ENCODE measurements at regions not wholly inside any gene's neighbourhood (a gene's known extent, or its start where the extent isn't known, plus 50 kb on each side); places are given as distances from the start of the nearest gene placed in this dataset.

DNA sequence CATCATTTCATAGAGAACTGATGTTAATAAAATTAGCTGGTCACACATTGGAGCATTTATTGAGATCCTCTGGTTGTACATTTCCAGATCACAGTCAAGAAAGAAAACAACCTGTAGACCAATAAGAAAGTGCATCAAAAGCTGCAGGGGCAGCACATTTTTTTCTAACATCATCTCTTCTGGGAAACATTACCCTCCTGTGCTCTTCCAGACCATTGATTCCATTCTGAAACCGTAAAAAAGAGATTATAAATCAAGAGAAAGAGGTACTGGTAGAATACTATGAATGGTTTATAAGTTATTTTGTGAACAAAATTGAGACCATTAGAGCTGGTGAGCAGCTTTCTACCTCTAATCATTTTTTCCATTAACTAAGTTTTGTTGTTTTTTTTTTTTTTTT, 1548.2 kb upstream of the CELF4 start:
- H3K79me2 ChIP-seq (ENCODE audit: control insufficient read depth, low read length): no peaks in the 10 kb centered on the region
- no peak overlapping the region for H3K27ac ChIP-seq (ENCODE audit: low read depth, low read length)
- H3K4me3 ChIP-seq (ENCODE audit: low read length): no peak overlapping the region
- H3K36me3 ChIP-seq (ENCODE audit: control insufficient read depth, low read length): no peaks in the 10 kb centered on the region
- no peaks in the 10 kb centered on the region for H3K4me1 ChIP-seq (ENCODE audit: control insufficient read depth, low read length)
- no peaks in the 10 kb centered on the region for H4K20me1 ChIP-seq (ENCODE audit: control insufficient read depth, insufficient read depth, low read depth, low read length)
- no peaks in the 10 kb centered on the region for H3K9me3 ChIP-seq (ENCODE audit: control insufficient read depth, insufficient read depth, low read length)
- H3K4me2 ChIP-seq (ENCODE audit: low read length): no peak overlapping the region
- H3K9me2 ChIP-seq (replicated peaks; ENCODE audit: control insufficient read depth, low read length): no peaks in the 10 kb centered on the region
- H3F3A ChIP-seq (ENCODE audit: control insufficient read depth, insufficient read depth): no peaks in the 10 kb centered on the region
- no peaks in the 10 kb centered on the region for H3K27me3 ChIP-seq (ENCODE audit: control insufficient read depth, low read length)
- TF ChIP-seq, protein P1, sequence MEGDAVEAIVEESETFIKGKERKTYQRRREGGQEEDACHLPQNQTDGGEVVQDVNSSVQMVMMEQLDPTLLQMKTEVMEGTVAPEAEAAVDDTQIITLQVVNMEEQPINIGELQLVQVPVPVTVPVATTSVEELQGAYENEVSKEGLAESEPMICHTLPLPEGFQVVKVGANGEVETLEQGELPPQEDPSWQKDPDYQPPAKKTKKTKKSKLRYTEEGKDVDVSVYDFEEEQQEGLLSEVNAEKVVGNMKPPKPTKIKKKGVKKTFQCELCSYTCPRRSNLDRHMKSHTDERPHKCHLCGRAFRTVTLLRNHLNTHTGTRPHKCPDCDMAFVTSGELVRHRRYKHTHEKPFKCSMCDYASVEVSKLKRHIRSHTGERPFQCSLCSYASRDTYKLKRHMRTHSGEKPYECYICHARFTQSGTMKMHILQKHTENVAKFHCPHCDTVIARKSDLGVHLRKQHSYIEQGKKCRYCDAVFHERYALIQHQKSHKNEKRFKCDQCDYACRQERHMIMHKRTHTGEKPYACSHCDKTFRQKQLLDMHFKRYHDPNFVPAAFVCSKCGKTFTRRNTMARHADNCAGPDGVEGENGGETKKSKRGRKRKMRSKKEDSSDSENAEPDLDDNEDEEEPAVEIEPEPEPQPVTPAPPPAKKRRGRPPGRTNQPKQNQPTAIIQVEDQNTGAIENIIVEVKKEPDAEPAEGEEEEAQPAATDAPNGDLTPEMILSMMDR (IDR thresholded peaks at IDR 0.05; ENCODE audit: low read depth, low read length, poor library complexity, severe bottlenecking): no peak
- TF ChIP-seq EZH2phosphoT487 (IDR thresholded peaks at IDR 0.05; ENCODE audit: borderline replicate concordance, low read length): no peak

DNA sequence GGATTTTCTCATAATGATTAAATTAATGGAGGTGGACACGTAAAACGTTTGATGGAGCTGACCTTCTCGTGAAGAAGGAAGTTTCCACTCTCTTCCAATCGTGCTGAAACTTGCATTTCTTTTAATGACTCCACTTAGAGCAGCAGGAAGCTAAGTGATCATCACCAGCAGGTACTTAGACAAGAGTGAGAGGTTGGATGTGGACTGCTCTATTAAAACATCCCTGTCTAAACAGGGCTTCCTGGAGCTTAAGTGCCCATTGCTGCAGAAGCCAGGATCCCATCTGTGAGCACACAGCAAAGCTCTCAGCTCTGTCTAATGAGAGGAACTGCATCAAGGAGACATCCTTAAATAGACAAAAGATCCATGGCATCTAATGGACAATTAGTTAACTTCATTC, 1539.5 kb upstream of the CELF4 start:
- Histone ChIP-seq H3K36me3 (ENCODE audit: control insufficient read depth, low read length) (no peaks in the 10 kb centered on the region), H3F3A (ENCODE audit: control insufficient read depth, insufficient read depth) (no peaks in the 10 kb centered on the region), H3K27me3 (ENCODE audit: control insufficient read depth, low read length) (no peaks in the 10 kb centered on the region), H3K4me2 (ENCODE audit: low read length) (no peak overlapping the region), H3K79me2 (ENCODE audit: control insufficient read depth, low read length) (no peaks in the 10 kb centered on the region), H3K4me1 (ENCODE audit: control insufficient read depth, low read length) (no peaks in the 10 kb centered on the region), H3K27ac (ENCODE audit: low read depth, low read length) (no peak overlapping the region), H4K20me1 (ENCODE audit: control insufficient read depth, insufficient read depth, low read depth, low read length) (no peaks in the 10 kb centered on the region), H3K9me3 (ENCODE audit: control insufficient read depth, insufficient read depth, low read length) (no peaks in the 10 kb centered on the region), H3K4me3 (ENCODE audit: low read length) (no peak overlapping the region), H3K9me2 (replicated peaks; ENCODE audit: control insufficient read depth, low read length) (no peaks in the 10 kb centered on the region)
- TF ChIP-seq, protein P1 (IDR thresholded peaks at IDR 0.05; ENCODE audit: low read depth, low read length, poor library complexity, severe bottlenecking): no peak
- no peak for TF ChIP-seq EZH2phosphoT487 (IDR thresholded peaks at IDR 0.05; ENCODE audit: borderline replicate concordance, low read length)

DNA sequence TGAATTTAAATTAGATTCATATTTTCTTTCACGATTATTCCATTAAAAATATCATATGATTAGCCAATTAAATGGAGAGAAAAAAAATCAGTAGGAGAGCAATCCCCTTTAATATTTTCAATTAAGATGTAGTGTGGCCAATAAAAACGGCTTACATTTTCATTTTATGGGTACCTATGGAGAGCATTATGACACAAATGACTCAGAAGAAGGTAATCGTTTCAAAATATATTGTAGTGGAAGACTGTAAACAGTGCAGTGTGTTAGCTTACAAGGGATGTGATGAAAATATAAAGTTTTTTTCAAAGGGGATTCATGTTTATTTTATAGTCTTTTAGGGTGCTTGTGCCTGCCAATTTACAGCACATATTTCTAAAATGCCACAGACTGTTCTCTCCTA, 1507.4 kb upstream of the CELF4 start:
- Histone ChIP-seq H3K4me3 (ENCODE audit: low read length) (no peak overlapping the region), H3K9me2 (replicated peaks; ENCODE audit: control insufficient read depth, low read length) (no peaks in the 10 kb centered on the region), H3K27ac (ENCODE audit: low read depth, low read length) (no peak overlapping the region), H3K4me2 (ENCODE audit: low read length) (no peak overlapping the region), H4K20me1 (ENCODE audit: control insufficient read depth, insufficient read depth, low read depth, low read length) (no peaks in the 10 kb centered on the region), H3K79me2 (ENCODE audit: control insufficient read depth, low read length) (no peaks in the 10 kb centered on the region), H3K27me3 (ENCODE audit: control insufficient read depth, low read length) (no peaks in the 10 kb centered on the region), H3K9me3 (ENCODE audit: control insufficient read depth, insufficient read depth, low read length) (no peaks in the 10 kb centered on the region), H3K36me3 (ENCODE audit: control insufficient read depth, low read length) (no peaks in the 10 kb centered on the region), H3F3A (ENCODE audit: control insufficient read depth, insufficient read depth) (no peaks in the 10 kb centered on the region), H3K4me1 (ENCODE audit: control insufficient read depth, low read length) (no peaks in the 10 kb centered on the region)
- TF ChIP-seq EZH2phosphoT487 (IDR thresholded peaks at IDR 0.05; ENCODE audit: borderline replicate concordance, low read length): no peak
- TF ChIP-seq, protein P1 (IDR thresholded peaks at IDR 0.05; ENCODE audit: low read depth, low read length, poor library complexity, severe bottlenecking): no peak

DNA sequence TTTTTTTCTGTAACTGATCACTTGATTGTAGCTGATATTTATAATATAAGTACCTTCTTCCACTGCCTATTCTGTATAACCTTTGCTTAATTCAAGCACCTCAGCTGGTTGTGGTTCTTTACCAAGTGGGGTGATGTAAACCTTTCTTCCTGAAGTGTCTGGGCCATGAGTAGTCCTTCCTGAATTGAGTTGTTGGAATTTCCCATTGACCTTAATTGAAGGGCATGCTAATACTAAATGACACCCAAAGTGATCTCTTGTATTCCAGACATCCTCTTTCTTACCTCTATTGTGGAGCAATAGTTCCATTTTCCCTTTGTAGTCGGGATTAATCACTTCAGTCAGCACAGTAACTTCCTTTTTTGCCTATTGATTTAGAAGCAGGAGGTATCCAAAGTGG, 1496.8 kb upstream of the CELF4 start:
- no peaks in the 10 kb centered on the region for H3K36me3 ChIP-seq (ENCODE audit: control insufficient read depth, low read length)
- H4K20me1 ChIP-seq (ENCODE audit: control insufficient read depth, insufficient read depth, low read depth, low read length): no peaks in the 10 kb centered on the region
- H3K79me2 ChIP-seq (ENCODE audit: control insufficient read depth, low read length): no peaks in the 10 kb centered on the region
- H3F3A ChIP-seq (ENCODE audit: control insufficient read depth, insufficient read depth): no peaks in the 10 kb centered on the region
- TF ChIP-seq, protein P1 (IDR thresholded peaks at IDR 0.05; ENCODE audit: low read depth, low read length, poor library complexity, severe bottlenecking): no peak
- TF ChIP-seq EZH2phosphoT487 (IDR thresholded peaks at IDR 0.05; ENCODE audit: borderline replicate concordance, low read length): no peak
- no peak overlapping the region for H3K4me2 ChIP-seq (ENCODE audit: low read length)
- H3K27ac ChIP-seq (ENCODE audit: low read depth, low read length): no peak overlapping the region
- no peaks in the 10 kb centered on the region; the same call in 1 of the 2 replicates for H3K9me3 ChIP-seq (ENCODE audit: control insufficient read depth, insufficient read depth, low read length)
- no peak overlapping the region for H3K4me3 ChIP-seq (ENCODE audit: low read length)
- no peaks in the 10 kb centered on the region for H3K27me3 ChIP-seq (ENCODE audit: control insufficient read depth, low read length)
- H3K4me1 ChIP-seq (ENCODE audit: control insufficient read depth, low read length): no peaks in the 10 kb centered on the region
- no peaks in the 10 kb centered on the region for H3K9me2 ChIP-seq (replicated peaks; ENCODE audit: control insufficient read depth, low read length)

Data from DOHH2 (cell line).